NCI-H2081 (cell line): ENCODE measurements at regions not wholly inside any gene's neighbourhood (a gene's known extent, or its start where the extent isn't known, plus 50 kb on each side); places are given as distances from the start of the nearest gene placed in this dataset.

Experiments
- DNase-seq, 2 experiments: peaks; one replicate each; lab custom pipeline; 2025; lab: John Stamatoyannopoulos, UW

DNA sequence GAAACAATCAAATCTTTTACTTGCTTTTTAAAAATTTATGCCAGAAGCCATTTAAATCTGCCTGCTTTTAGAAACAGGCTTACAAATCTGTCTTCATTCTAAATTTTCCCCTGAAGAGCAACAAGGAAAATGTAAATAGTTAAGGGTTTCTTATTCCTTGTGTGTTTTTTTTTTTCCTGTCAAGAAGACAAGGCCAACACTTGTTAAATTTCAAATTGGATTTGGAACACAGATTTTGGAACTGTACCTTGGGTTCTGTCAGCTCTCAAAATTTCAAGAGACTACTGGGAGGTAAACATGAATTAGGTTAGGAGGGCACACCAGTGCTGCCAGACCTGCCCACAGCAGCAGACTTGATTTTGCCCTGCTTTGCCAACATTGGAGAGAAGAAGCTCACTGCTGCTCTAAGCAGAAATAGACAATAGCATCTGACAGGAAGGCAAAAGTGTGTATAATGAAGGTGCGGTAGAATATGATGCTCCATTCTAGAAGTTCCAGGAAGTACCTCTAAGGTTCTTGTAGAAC lies 121.7 kb downstream of the NHLRC3 start:
- DNase-seq = no peak

GRCh38 chr13:39167018-39167417 lies 128.8 kb downstream of the NHLRC3 start:
- no peak for DNase-seq

DNA sequence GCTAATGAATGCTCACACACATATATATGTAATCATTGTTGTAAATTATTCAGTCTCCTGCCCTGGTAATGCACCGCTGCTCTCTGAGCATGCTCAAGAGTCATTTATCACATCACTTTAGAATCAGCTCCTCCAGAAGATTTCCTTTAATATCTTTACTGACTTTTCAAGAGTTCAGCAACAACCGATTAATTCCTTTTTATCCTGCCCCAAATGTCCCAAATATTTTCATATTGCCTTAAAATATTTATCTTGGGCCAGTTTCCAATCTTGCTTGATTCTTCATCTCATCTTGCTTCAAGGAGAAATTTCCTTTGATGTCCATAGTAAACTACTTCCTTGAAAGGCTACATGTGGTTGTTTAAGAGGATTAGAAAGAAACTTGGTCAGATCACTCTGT lies 132.5 kb downstream of the NHLRC3 start:
- DNase-seq = no peak

- no peak for DNase-seq
Observed at GRCh38 chr13:39185326-39185725, 147.1 kb downstream of the NHLRC3 start.

DNA sequence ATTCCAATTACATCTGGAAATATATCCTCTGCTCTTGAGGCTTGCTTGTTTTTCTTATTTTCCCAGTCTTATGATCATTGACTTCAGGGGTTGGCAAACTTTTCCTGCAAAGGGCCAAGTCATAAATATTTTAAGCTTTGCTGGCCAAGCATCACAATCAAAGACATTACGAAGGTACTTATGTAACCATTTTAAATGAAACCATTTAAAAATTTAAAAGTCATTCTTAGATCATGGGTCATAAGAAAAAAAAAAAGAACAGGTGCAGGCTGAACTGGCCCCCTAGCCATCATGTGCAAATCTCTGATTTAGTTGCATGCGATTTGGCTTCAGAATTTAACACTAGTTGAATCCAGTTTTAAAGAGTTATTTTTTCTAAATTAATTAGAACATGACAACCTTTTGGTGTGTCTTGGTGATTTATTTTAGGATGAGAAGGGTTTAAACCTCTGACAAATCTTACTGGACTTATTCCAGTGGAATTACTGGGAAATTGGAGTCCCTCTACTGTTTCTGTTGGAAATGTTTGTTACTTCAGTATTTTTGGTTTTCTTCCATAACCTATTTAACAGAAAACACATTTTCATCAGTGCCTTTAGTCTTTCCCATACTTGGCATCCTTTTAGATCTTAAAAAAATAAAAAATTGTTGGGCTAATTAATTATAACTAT lies 148.1 kb downstream of the NHLRC3 start:
- no peak for DNase-seq

DNA sequence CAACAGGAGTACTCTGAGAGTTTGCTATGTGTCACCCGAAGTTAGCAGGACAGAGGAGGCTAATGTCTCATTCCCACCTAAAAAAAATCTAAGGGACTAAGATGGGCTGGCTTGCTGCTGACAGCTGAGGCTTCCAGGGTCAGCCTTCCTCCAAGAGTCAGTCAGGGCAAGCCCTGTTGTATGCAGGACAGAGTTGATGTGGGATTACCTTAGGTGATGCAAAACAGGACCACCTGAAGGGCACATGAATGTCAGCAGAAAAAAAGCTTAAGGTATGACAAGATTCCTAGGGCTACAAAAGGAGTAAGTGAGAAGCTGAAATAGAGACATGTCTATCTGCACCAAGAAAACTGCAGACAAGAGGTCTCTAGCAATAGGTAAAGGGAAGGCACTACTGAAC lies 151.5 kb downstream of the NHLRC3 start:
- DNase-seq = no peak

- no peak for DNase-seq
Observed at GRCh38 chr13:39196965-39197646, 158.8 kb downstream of the NHLRC3 start.

DNA sequence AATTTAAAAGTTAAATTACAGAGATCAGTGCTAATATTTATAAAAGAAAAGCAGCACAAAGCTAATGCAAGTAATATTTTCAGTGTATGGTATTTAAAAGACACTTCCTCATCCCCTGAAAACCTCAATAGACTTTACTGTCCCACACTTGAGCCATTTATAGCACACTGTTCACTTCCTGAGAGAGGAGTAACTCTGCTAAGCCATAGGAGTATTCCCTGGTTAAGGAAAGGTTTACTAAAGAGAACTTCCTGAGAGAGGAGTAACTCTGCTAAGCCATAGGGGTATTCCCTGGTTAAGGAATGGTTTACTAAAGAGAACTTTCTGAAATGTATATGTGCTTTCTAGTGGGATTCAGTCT lies 159.4 kb downstream of the NHLRC3 start:
- no peak for DNase-seq

GRCh38 chr13:39200249-39200910 lies 162.1 kb downstream of the NHLRC3 start:
- no peak for DNase-seq

- DNase-seq = no peak
Observed at GRCh38 chr13:39201180-39201579, 162.9 kb downstream of the NHLRC3 start.

- DNase-seq = no peak
Observed at GRCh38 chr13:39202746-39203145, 164.5 kb downstream of the NHLRC3 start.

GRCh38 chr13:39208636-39209035 lies 170.4 kb downstream of the NHLRC3 start:
- DNase-seq = no peak

GRCh38 chr13:39209731-39210531 lies 171.7 kb downstream of the NHLRC3 start:
- no peak for DNase-seq

- DNase-seq = no peak
Observed at GRCh38 chr13:39210961-39211534, 172.8 kb downstream of the NHLRC3 start.

- DNase-seq = no peak
Observed at GRCh38 chr13:39215971-39216370, 177.7 kb downstream of the NHLRC3 start.

GRCh38 chr13:39217471-39217870 lies 179.2 kb downstream of the NHLRC3 start:
- DNase-seq = no peak

- no peak for DNase-seq
Observed at GRCh38 chr13:39224671-39225240, 186.5 kb downstream of the NHLRC3 start.

DNA sequence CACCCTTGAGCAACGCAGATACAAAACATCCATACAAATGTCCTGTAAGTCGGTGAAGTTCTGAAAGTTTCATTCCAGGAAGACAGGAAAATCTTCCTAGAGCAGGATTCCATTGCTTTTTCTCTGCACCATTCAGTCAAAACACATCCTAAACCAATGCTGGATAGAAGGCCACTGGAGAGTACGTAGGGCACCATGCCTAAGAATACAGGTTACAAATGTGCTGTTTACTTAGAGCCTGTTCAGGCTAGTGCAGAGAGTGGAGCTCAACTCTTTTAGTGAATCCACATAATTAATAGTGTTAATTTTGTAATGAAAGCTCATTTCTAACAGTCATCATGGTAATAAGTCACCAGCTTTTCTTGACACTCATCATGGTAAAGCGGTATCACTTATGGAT lies 187.6 kb downstream of the NHLRC3 start:
- DNase-seq = no peak

DNA sequence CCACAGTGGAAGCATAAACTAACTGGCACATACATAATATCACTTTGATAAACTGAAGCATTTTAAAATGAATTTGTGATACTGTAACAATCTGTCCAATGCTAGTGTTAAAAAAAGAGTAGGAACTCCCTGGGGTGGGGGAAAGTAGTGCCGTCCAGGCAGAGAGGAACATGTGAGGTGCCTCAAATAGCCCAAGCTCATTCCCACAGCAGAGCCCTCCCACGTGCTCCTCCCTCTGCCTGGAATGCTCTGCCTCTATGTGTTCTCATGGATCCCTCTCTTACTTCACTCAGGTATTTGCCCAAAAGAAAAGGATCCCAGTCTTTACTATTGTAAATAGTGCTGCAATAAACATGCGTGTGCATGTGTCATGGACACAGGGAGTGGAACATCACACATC lies 188.1 kb downstream of the NHLRC3 start:
- DNase-seq = no peak

DNA sequence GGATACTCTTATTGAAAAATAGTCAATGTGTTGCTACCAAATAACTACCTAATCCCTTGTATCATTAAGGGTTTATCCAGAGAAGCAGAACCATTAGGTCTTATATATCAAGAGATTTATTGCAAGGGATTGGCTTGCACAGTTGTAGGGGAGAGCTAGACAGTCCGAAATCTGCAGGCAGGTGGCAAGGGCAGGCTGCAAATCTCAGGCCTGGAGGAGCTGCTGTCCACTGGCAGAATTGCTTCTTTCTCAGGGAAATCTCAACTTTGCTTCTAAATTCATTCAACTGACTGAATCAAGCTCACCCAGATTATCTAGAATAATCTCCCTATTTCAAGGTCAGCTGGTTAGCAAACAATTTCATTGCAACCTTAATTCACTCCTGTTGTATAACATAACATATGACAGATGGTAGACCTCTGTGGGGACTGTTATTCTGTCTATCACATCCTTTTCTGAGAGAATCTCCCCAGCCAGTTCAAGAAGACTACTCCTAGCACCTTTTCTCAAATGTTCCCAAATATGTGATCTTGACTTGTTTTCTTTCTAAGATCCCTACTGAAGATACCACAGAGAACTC lies 194.2 kb downstream of the NHLRC3 start:
- no peak for DNase-seq

DNA sequence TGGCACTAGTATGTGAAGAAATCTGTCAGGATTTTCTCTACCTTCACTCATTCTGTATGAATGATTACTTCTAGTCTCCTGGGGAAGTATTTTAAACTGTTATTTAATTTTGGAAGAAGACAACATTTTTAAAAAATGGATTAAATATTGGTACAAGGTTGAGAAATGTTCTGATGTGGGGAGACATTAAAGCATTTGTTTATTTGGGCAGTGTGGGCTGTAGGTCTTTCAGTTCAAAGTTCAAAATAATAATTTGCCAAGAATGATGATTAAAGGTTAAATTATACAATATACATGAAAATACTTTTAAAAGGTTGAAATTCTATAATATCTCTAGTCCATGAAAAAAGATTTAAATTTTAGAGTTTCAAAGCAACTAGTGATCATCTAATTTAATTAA lies 194.7 kb downstream of the NHLRC3 start:
- no peak for DNase-seq
